HEK293T (cell line): ENCODE measurements at regions not wholly inside any gene's neighbourhood (a gene's known extent, or its start where the extent isn't known, plus 50 kb on each side); places are given as distances from the start of the nearest gene placed in this dataset.
"Not testable (repeated sequence)": the region's sequence is repeated elsewhere in the genome, so short reads cannot be mapped to it uniquely, and the experiment has no call there.

Source experiments
- ARNT ChIP-seq: fragments of 450-650 bp; IDR thresholded peaks from 2 replicates; pipeline ENCODE4 v1.6.1; 2017; ENCODE audit warnings: mild to moderate bottlenecking
- FOXA1 ChIP-seq: fragments of 450-650 bp; IDR thresholded peaks from 2 replicates; pipeline ENCODE4 v1.6.1; 2016; ENCODE audit warnings: mild to moderate bottlenecking
- FOXK2 ChIP-seq: fragments of 450-650 bp; IDR thresholded peaks from 2 replicates; pipeline ENCODE4 v1.6.1; 2016; ENCODE audit warnings: mild to moderate bottlenecking
- FOXM1 ChIP-seq: fragments of 450-650 bp; IDR thresholded peaks from 2 replicates; pipeline ENCODE4 v1.6.1; 2017; ENCODE audit warnings: mild to moderate bottlenecking, borderline replicate concordance
- SP1 ChIP-seq: fragments of 450-650 bp; IDR thresholded peaks from 2 replicates; pipeline ENCODE4 v1.6.1; 2017
- SUZ12 ChIP-seq: fragments of 450-650 bp; IDR thresholded peaks from 2 replicates; pipeline ENCODE4 v1.6.1; 2016; ENCODE audit warnings: mild to moderate bottlenecking
- ZNF384 ChIP-seq: fragments of 450-650 bp; IDR thresholded peaks from 2 replicates; pipeline ENCODE4 v1.6.1; 2016

- TF ChIP-seq SP1, ARNT, FOXA1, FOXM1, ZNF384, FOXK2, SUZ12: not testable (repeated sequence)
Observed at GRCh38 chr14:101266441-101266840, 294.9 kb upstream of the DIO3 start.
